ENCODE measurements at regions not wholly inside any gene's neighbourhood (a gene's known extent, or its start where the extent isn't known, plus 50 kb on each side); places are given as distances from the start of the nearest gene placed in this dataset.

GRCh38 chr10:131806646-131807317, 94.0 kb upstream of the PPP2R2D start:
- intact Hi-C loops (cut with micrococcal nuclease) = no loop called here
- Histone ChIP-seq H3K4me3 (ENCODE audit: low read length) (no peak overlapping the region), H3K9me3 (ENCODE audit: control insufficient read depth in 2 of 3, low read length in 3 of 3) (no peaks in the 10 kb centered on the region), H3K27ac (ENCODE audit: low read depth, low read length) (no peak overlapping the region), H3K27me3 (ENCODE audit: control insufficient read depth in 2 of 2, insufficient read depth in 2 of 2, low read length in 2 of 2) (no peaks in the 10 kb centered on the region), H3K4me1 (ENCODE audit: control insufficient read depth in 2 of 2, insufficient read depth in 2 of 2, low read length in 2 of 2) (no peaks in the 10 kb centered on the region), H3K36me3 (ENCODE audit: control insufficient read depth in 2 of 3, insufficient read depth in 3 of 3, low read length in 3 of 3) (no peaks in the 10 kb centered on the region)
- Mint-ChIP-seq H3K27ac (no peak overlapping the region), H3K27me3 (peaks cover 0 to 28% (median 0%) of the 10 kb centered on the region in 5 donors), H3K9me3 (no peaks in the 10 kb centered on the region), H3K4me1 (no peaks in the 10 kb centered on the region), H3K4me3 (no peak overlapping the region), H3K36me3 (no peaks in the 10 kb centered on the region)
- ATAC-seq (no peak), DNase-seq (no peak)
- ChIA-PET POLR2A (no interaction called here), CTCF (no interaction called here)

- H3K4me3 ChIP-seq (ENCODE audit: low read length) = no peak overlapping the region
- H3K4me1 ChIP-seq (ENCODE audit: control insufficient read depth in 2 of 2, insufficient read depth in 2 of 2, low read length in 2 of 2) = no peaks in the 10 kb centered on the region
- no peaks in the 10 kb centered on the region for H3K9me3 Mint-ChIP-seq
- H3K4me1 Mint-ChIP-seq = no peaks in the 10 kb centered on the region
- H3K36me3 ChIP-seq (ENCODE audit: control insufficient read depth in 2 of 3, insufficient read depth in 3 of 3, low read length in 3 of 3) = no peaks in the 10 kb centered on the region
- peaks cover 0 to 28% (median 0%) of the 10 kb centered on the region in 5 donors for H3K27me3 Mint-ChIP-seq
- ATAC-seq (no peak), DNase-seq (no peak)
- no peak overlapping the region for H3K4me3 Mint-ChIP-seq
- POLR2A ChIA-PET = no interaction called here
- H3K27me3 ChIP-seq (ENCODE audit: control insufficient read depth in 2 of 2, insufficient read depth in 2 of 2, low read length in 2 of 2) = no peaks in the 10 kb centered on the region
- H3K27ac ChIP-seq (ENCODE audit: low read depth, low read length) = no peak overlapping the region
- CTCF ChIA-PET = no interaction called here
- no peaks in the 10 kb centered on the region for H3K36me3 Mint-ChIP-seq
- intact Hi-C loops (cut with micrococcal nuclease) = no loop called here
- no peaks in the 10 kb centered on the region for H3K9me3 ChIP-seq (ENCODE audit: control insufficient read depth in 2 of 3, low read length in 3 of 3)
- H3K27ac Mint-ChIP-seq = no peak overlapping the region
These were observed 92.4 kb upstream of the PPP2R2D start for GRCh38 chr10:131808370-131808930.

- Mint-ChIP-seq H3K27me3 (peaks cover 0 to 31% (median 0%) of the 10 kb centered on the region in 5 donors), H3K4me3 (no peak overlapping the region), H3K36me3 (no peaks in the 10 kb centered on the region), H3K9me3 (no peaks in the 10 kb centered on the region), H3K27ac (no peak overlapping the region), H3K4me1 (no peaks in the 10 kb centered on the region)
- Histone ChIP-seq H3K27ac (ENCODE audit: low read depth, low read length) (no peak overlapping the region), H3K4me1 (ENCODE audit: control insufficient read depth in 2 of 2, insufficient read depth in 2 of 2, low read length in 2 of 2) (no peaks in the 10 kb centered on the region), H3K36me3 (ENCODE audit: control insufficient read depth in 2 of 3, insufficient read depth in 3 of 3, low read length in 3 of 3) (no peaks in the 10 kb centered on the region), H3K4me3 (ENCODE audit: low read length) (no peak overlapping the region), H3K9me3 (ENCODE audit: control insufficient read depth in 2 of 3, low read length in 3 of 3) (no peaks in the 10 kb centered on the region), H3K27me3 (ENCODE audit: control insufficient read depth in 2 of 2, insufficient read depth in 2 of 2, low read length in 2 of 2) (no peaks in the 10 kb centered on the region)
- DNase-seq (no peak), ATAC-seq (no peak)
- ChIA-PET POLR2A (no interaction called here), CTCF (no interaction called here)
- intact Hi-C loops (cut with micrococcal nuclease) = no loop called here
These were observed 90.6 kb upstream of the PPP2R2D start for GRCh38 chr10:131810036-131810804.

GRCh38 chr10:131810805-131811629, 89.8 kb upstream of the PPP2R2D start:
- no peaks in the 10 kb centered on the region for H3K9me3 Mint-ChIP-seq
- H3K27me3 ChIP-seq (ENCODE audit: control insufficient read depth in 2 of 2, insufficient read depth in 2 of 2, low read length in 2 of 2) = no peaks in the 10 kb centered on the region
- no peaks in the 10 kb centered on the region for H3K4me1 ChIP-seq (ENCODE audit: control insufficient read depth in 2 of 2, insufficient read depth in 2 of 2, low read length in 2 of 2)
- H3K27me3 Mint-ChIP-seq = peaks cover 0 to 32% (median 0%) of the 10 kb centered on the region in 5 donors
- intact Hi-C loops (cut with micrococcal nuclease) = no loop called here
- CTCF ChIA-PET = no interaction called here
- H3K36me3 Mint-ChIP-seq = no peaks in the 10 kb centered on the region
- ATAC-seq (no peak), DNase-seq (no peak)
- no peak overlapping the region for H3K4me3 Mint-ChIP-seq
- H3K4me1 Mint-ChIP-seq = no peaks in the 10 kb centered on the region
- H3K4me3 ChIP-seq (ENCODE audit: low read length) = no peak overlapping the region
- H3K9me3 ChIP-seq (ENCODE audit: control insufficient read depth in 2 of 3, low read length in 3 of 3) = no peaks in the 10 kb centered on the region
- H3K27ac Mint-ChIP-seq = no peak overlapping the region
- H3K27ac ChIP-seq (ENCODE audit: low read depth, low read length) = no peak overlapping the region
- no peaks in the 10 kb centered on the region for H3K36me3 ChIP-seq (ENCODE audit: control insufficient read depth in 2 of 3, insufficient read depth in 3 of 3, low read length in 3 of 3)
- POLR2A ChIA-PET = no interaction called here

- ATAC-seq = no peak
- intact Hi-C loops (cut with micrococcal nuclease) = no loop called here
- CTCF ChIA-PET = no interaction called here
These were observed 89.0 kb upstream of the PPP2R2D start for GRCh38 chr10:131811630-131812403.

More at GRCh38 chr10:131811630-131812403, 89.0 kb upstream of the PPP2R2D start:
- Mint-ChIP-seq H3K4me1 (no peaks in the 10 kb centered on the region), H3K36me3 (no peaks in the 10 kb centered on the region), H3K4me3 (no peak overlapping the region), H3K9me3 (no peaks in the 10 kb centered on the region), H3K27me3 (peaks cover 0 to 37% (median 0%) of the 10 kb centered on the region in 5 donors), H3K27ac (no peak overlapping the region)
- no peak for DNase-seq
- H3K27me3 ChIP-seq (ENCODE audit: control insufficient read depth in 2 of 2, insufficient read depth in 2 of 2, low read length in 2 of 2) = no peaks in the 10 kb centered on the region
- H3K4me3 ChIP-seq (ENCODE audit: low read length) = no peak overlapping the region
- no peaks in the 10 kb centered on the region for H3K36me3 ChIP-seq (ENCODE audit: control insufficient read depth in 2 of 3, insufficient read depth in 3 of 3, low read length in 3 of 3)
- POLR2A ChIA-PET = no interaction called here
- no peaks in the 10 kb centered on the region for H3K9me3 ChIP-seq (ENCODE audit: control insufficient read depth in 2 of 3, low read length in 3 of 3)
- no peaks in the 10 kb centered on the region for H3K4me1 ChIP-seq (ENCODE audit: control insufficient read depth in 2 of 2, insufficient read depth in 2 of 2, low read length in 2 of 2)
- H3K27ac ChIP-seq (ENCODE audit: low read depth, low read length) = no peak overlapping the region
